Liver (tissue), 2 donors: ENCODE measurements at regions not wholly inside any gene's neighbourhood (a gene's known extent, or its start where the extent isn't known, plus 50 kb on each side); places are given as distances from the start of the nearest gene placed in this dataset.

ENCODE experiments used
- TF ChIP-seq, protein P1 (sequence below): fragments of 150-350 bp; IDR thresholded peaks from 2 replicates; pipeline ENCODE4 v1.5.1; 2017; ENCODE audit warnings: improper control_type of control experiment, low read depth, low read length; ENCODE audit not compliant: missing input control
- TF ChIP-seq, protein P2 (sequence below): IDR thresholded peaks from 2 replicates; pipeline ENCODE4 v1.6.1; 2016; ENCODE audit warnings: antibody characterized with exemption, mild to moderate bottlenecking
- donor health status: healthy.

DNA sequence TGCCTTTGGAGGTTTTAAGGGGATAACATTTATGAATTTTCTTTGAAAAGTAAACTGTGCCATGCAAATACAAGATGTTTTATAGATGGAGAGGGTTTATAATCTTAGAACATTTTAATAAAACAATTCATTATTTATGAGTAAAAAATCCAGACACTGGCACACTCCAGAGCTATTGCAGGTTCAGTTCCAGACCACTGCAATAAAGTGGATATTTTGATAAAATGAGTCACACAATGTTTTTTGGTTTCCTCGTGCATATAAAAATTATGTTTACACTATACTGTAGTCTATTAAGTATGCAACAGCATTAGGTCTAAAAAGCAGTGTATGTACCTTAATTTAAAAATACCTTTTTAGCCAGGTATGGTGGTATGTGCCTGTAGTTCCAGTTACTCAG lies 146.2 kb upstream of the ZBED5 start:
- TF ChIP-seq, protein P1, sequence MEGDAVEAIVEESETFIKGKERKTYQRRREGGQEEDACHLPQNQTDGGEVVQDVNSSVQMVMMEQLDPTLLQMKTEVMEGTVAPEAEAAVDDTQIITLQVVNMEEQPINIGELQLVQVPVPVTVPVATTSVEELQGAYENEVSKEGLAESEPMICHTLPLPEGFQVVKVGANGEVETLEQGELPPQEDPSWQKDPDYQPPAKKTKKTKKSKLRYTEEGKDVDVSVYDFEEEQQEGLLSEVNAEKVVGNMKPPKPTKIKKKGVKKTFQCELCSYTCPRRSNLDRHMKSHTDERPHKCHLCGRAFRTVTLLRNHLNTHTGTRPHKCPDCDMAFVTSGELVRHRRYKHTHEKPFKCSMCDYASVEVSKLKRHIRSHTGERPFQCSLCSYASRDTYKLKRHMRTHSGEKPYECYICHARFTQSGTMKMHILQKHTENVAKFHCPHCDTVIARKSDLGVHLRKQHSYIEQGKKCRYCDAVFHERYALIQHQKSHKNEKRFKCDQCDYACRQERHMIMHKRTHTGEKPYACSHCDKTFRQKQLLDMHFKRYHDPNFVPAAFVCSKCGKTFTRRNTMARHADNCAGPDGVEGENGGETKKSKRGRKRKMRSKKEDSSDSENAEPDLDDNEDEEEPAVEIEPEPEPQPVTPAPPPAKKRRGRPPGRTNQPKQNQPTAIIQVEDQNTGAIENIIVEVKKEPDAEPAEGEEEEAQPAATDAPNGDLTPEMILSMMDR: no peak
- TF ChIP-seq, protein P2, sequence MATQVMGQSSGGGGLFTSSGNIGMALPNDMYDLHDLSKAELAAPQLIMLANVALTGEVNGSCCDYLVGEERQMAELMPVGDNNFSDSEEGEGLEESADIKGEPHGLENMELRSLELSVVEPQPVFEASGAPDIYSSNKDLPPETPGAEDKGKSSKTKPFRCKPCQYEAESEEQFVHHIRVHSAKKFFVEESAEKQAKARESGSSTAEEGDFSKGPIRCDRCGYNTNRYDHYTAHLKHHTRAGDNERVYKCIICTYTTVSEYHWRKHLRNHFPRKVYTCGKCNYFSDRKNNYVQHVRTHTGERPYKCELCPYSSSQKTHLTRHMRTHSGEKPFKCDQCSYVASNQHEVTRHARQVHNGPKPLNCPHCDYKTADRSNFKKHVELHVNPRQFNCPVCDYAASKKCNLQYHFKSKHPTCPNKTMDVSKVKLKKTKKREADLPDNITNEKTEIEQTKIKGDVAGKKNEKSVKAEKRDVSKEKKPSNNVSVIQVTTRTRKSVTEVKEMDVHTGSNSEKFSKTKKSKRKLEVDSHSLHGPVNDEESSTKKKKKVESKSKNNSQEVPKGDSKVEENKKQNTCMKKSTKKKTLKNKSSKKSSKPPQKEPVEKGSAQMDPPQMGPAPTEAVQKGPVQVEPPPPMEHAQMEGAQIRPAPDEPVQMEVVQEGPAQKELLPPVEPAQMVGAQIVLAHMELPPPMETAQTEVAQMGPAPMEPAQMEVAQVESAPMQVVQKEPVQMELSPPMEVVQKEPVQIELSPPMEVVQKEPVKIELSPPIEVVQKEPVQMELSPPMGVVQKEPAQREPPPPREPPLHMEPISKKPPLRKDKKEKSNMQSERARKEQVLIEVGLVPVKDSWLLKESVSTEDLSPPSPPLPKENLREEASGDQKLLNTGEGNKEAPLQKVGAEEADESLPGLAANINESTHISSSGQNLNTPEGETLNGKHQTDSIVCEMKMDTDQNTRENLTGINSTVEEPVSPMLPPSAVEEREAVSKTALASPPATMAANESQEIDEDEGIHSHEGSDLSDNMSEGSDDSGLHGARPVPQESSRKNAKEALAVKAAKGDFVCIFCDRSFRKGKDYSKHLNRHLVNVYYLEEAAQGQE: no peak
